Stimulated activated CD4-positive, alpha-beta T cell treated with anti-CD3 and anti-CD28 coated beads, Interleukin-4, amount 100 ng/mL, for 4 hours (primary cell): ENCODE measurements at regions not wholly inside any gene's neighbourhood (a gene's known extent, or its start where the extent isn't known, plus 50 kb on each side); places are given as distances from the start of the nearest gene placed in this dataset.

Experiments used
- DNase-seq, 2 experiments: peaks; one replicate each; pipeline ENCODE4 v3.0.0-alpha.2; 2020

GRCh38 chr22:23405366-23405851 lies 174.7 kb downstream of the IGLL1 start:
- no peak for DNase-seq

GRCh38 chr22:23404689-23405365 lies 175.3 kb downstream of the IGLL1 start:
- no peak for DNase-seq

GRCh38 chr22:23403720-23404688 lies 176.1 kb downstream of the IGLL1 start:
- DNase-seq: no peak

- DNase-seq: no peak
Measured at GRCh38 chr22:23403152-23403719, 176.9 kb downstream of the IGLL1 start.

GRCh38 chr22:23402275-23403151 lies 177.6 kb downstream of the IGLL1 start:
- peak; percentile 30 to 40 for DNase-seq

GRCh38 chr22:23401910-23402274 lies 178.2 kb downstream of the IGLL1 start:
- no peak for DNase-seq

GRCh38 chr22:23401111-23401909 lies 178.8 kb downstream of the IGLL1 start:
- no peak for DNase-seq

- no peak for DNase-seq
Measured at GRCh38 chr22:23400286-23400981, 179.7 kb downstream of the IGLL1 start.

GRCh38 chr22:23399367-23400285 lies 180.5 kb downstream of the IGLL1 start:
- no peak for DNase-seq

- DNase-seq: no peak
Measured at GRCh38 chr22:23398701-23399366, 181.3 kb downstream of the IGLL1 start.

GRCh38 chr22:23397613-23398567 lies 182.2 kb downstream of the IGLL1 start:
- no peak for DNase-seq

GRCh38 chr22:23397008-23397612 lies 183.0 kb downstream of the IGLL1 start:
- DNase-seq: no peak

GRCh38 chr22:23396362-23397007 lies 183.6 kb downstream of the IGLL1 start:
- no peak for DNase-seq

GRCh38 chr22:23395530-23396361 lies 184.3 kb downstream of the IGLL1 start:
- no peak for DNase-seq

- DNase-seq: no peak
Measured at GRCh38 chr22:23394525-23395326, 185.4 kb downstream of the IGLL1 start.
